ENCODE measurements at regions not wholly inside any gene's neighbourhood (a gene's known extent, or its start where the extent isn't known, plus 50 kb on each side); places are given as distances from the start of the nearest gene placed in this dataset.

DNA sequence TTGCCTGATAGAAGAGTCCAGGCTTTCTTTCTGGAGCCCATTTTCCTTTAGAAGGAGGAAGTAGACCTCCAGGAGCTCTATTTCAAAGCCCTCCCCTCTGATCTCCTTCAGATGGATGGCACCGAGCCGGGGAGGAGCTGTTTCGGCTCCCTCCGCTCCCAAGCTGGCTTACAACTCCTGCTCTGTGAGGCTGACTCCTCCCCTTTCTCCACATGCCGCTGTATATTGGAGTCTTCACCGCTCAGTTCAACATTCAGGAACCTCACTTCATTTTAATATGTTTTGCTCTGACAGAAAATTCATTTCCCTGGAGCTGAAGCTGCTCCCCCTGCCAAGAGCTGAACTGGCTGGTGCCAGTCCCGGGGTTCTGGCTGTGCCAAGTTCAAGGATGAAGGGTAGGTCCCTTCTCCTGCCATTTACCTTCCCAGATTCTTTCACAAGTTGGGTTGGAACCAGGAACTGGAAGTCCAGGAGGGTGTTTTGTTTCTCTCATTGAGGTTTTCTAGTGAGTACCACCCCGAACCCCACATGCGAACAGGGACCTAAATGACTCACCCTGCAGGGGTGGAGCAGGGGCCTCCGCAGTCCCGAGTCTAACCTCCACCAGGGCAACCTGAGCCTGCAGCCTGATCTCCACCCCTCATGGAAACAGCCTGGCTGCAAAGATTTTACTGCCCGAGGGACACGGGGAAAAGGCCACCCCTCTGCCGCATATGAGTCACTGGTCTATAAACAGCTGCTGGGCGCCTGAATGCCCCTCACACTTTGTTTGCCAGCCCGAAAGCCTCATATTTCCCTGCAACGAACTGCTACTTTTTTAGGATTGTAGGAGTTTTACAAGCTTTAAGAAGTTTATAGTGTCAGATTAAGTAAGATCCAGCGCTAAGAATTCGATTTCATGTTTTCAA lies 68.6 kb upstream of the FOXA2 start:
- DNase-seq: no peak

DNA sequence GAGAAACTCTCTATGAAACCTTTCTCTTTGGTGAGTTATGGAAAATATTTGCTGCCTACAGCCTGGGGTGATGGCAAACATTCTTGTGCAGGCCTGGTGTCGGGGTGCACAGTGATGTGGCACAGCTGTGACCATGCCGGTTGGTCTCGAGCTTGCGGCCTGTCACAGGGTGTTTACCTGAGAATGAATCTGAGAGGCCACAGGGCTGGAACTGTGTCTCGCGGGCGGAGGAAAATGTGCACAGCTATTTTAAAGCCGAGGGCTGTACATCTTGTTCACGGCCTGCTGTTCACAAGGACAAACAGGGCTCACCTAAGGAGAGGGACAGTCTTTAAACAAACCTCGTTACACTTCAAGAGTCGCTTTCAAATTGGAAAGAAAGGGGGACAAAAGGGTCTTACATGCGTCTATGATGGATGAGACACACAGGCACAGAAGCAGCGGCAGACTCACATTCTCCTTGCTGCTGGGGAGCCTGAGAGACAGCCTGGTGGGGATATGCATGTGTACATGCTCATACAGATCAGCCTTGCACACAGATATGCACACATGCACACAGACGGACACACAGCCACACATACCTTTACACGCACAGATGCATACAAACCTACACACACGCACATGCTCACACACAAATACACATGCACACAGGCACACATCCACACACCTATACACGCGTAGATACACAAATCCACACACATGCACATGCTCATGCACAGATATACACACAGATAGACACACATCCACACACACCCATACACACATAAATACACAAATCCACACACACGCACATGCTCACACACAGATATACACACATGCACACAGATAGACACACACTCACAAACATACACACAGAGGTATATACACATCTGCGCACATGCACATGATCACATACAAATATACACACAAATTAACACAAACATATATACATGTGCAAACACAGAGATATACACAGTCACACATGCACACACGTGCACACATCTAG lies 69.6 kb upstream of the FOXA2 start:
- no peak for DNase-seq

DNA sequence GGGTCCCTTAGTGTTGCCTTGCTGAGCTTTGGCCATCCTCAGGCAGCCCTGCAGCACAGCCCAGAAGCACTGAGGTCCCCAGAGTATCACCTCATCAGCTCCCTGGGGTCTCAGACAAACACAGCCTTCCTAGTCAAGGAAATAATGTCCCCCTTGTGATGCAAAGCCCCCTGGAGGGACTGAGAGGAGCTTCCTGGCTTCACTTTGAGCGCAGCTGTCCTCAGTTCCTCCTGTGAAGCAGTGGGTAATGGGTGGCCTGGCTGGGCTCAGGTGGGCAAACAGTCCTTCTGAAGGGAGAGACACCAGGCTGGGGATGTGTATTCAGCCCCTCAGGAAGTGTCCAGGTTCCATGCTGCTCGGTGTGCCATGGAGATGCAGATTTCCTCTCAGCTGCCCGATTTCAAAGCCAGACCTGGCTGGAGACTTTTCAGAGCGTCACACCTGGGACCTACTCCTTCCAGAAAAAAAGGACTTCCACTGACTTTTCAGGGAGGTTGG lies 79.2 kb upstream of the FOXA2 start:
- DNase-seq: no peak

DNA sequence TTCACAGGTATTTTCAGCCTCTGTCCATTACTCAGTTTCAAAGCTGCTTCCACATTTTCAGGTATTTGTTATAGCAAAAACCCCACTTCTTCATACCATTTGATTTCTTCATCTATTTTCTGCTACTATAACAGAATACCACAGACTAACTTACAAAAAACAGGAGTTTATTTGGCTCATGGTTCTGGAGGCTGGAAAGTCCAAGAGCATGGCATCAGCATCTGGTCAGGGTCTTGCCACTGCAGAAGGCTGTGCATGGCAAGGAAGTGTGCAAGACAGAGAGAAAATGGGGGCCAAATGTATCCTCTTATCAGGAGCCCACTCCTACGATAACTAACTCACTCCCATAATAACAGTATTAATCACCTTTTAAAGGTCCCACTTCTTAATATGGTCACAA lies 82.8 kb upstream of the FOXA2 start:
- no peak for DNase-seq

DNA sequence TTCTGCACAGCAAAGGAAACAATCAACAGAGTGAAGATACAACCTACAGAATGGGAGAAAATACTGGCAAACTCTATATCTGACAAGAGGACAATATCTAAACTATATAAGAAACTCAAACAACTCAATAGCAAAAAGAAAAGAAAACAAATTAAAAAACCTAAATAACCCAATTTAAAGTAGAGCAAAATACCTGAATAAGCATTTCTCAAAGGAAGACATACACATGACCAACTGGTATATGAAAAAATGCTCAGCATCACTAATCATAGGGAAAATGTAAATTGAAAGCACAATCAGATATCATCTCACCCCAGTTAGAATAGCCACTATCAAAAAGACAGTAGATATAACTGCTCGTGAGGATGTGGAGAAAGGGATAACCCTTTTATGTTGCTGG lies 87.8 kb upstream of the FOXA2 start:
- DNase-seq: no peak

DNA sequence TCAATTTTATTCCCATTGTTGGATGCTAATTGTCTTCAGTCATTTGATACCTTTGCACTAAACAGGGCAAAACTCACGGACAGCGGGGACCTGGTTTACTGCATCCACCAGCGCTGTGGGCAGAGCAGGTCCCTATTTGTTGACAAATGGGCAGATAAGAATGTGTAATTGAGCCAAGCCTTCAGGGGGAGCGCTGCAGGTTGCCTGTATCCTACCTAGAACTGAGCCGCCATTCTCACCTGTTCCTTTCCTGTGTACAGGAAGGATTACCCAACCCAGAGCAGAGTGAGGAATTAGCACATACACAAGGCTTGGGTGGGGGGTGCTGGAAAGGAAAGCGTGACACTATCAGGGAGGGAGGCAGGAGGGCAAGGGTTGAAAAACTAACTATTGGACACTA lies 89.1 kb upstream of the FOXA2 start:
- no peak for DNase-seq

DNA sequence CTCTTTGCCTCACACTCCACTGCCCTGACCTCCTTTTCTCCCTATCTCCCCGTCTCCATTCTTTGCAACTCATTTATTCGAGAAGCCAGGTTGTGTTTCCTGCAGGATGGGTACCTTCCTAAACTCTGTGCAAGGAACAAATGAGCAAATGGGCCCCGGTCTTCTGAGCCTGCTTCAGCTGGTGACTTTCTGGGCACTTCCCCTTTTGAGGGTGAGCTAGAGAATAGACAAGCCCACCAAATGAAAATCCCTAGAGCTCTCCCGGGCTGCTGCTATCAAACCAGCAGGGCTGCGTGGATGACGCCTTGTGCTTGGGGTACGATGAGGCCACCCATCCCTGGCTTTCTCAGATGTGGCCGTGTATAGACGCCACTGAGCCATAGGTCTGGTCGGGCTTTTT lies 91.0 kb upstream of the FOXA2 start:
- no peak for DNase-seq

DNA sequence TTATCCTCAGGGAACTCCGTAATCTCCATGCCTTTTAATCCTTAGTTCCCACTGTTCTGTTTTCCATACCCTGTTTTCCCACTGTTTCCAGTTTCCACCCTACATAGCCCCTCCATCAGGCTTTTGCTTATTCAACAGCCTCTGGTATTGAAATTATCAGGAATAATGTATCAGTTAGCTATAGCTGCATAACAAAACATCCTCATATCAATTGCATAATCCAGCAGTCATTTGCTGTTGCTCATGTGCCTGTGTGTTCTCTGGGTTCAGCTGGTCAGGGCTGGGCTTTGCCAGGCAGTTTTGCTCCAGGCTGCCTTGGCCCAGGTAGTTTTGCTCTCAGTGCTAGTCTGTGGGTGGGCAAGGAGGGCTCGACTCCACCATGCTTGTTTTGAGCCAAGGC lies 94.3 kb upstream of the FOXA2 start:
- DNase-seq: no peak

DNA sequence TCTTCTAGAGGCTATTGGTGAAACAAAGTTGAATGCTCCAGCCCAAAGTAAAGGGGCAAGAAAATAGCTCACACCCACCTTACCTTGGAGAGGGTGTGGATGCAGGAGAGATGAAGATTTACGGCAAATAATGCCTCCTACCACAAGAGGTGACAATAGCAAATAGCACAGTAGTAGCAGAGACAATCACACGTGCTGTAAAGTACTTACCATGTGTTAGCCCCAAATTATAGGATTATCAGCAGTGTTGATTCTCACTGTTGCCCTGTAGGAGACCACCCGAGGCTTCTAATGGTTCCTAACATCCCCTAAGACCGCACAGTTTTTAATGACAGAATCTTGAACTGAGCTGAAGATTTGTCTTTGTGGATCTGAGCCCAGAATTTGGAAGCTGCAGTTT lies 94.8 kb upstream of the FOXA2 start:
- DNase-seq: no peak

DNA sequence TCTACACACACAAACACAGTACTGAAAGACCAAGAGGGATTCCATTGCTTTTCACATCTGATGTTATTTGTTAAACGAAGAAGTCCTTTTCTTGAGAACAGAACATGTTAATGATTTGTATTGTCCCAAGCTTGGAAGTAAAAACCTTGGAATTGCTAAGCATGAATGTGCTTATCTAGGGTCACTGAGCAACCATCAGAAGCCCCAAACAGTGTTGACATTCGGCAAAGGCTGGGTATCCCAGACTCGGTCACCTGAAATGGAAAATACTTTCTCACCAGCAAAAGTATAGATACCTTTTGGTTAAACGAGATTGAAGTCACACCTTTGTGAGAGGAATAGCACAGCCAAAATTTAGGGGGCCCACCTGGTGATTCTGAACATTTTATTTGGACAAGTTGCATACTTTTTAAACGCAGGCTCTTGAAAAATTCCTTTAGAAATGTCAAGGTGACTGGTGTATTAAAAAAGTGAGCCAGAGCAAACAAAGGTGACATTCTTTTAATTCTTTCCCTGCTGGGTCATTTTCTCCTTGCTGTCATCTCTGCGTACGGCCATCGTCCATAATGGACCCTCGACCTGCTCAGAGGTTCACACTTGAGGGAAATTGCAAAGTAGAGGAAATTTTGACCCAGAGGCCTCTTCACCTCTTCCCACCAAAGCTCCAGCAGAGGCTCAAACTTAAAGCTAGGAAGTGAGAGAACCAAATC lies 95.8 kb upstream of the FOXA2 start:
- DNase-seq: no peak

DNA sequence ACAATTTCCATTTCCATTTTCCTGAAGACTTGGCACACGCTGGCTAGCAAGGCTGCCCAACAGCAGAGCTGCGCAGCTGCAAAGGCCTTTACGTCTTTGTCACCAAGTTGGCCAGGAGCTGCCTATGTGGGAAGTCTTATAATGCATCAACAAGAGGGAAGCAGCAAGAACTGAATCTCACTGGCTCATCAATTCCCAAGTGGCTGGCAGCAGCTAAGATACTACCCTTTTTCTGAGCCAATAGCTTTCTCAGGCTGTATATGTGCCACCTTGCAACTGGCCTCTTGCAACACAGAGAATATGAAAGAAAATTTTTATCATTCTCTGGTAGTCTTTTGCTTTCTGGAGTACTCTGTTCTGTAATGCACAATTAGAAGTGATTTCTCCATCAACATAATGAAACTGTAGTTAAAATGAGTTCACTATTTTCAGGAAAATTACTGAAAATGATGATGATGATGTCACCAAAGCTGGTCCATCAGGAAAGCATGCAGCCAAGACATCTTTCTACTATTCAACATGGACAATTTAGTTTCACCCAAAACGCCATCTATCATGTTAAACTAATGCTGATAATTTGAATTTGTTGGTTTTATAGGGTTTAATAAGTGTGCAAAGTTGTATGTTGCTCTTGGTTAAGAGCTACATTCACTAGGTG lies 97.3 kb upstream of the FOXA2 start:
- DNase-seq: no peak

DNA sequence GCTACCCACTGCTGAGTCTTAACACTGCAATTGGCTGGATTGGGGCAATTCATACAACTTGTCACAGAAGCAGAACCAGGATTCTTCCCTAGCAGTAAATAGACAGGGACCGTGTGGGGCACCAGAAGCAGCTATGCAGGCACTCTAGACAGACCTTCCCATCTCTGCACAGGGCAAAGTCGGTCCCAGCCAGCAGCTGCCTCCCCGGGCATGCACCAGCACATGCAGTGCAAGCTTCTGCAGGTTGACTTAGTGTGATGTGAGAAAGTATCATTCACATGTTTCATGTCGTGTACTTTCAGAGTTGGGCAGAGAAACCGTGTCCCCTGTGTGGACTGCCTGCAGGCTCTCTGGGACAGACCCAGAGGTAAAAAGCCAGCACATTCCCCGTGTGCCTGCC lies 98.0 kb upstream of the FOXA2 start:
- DNase-seq: no peak

DNA sequence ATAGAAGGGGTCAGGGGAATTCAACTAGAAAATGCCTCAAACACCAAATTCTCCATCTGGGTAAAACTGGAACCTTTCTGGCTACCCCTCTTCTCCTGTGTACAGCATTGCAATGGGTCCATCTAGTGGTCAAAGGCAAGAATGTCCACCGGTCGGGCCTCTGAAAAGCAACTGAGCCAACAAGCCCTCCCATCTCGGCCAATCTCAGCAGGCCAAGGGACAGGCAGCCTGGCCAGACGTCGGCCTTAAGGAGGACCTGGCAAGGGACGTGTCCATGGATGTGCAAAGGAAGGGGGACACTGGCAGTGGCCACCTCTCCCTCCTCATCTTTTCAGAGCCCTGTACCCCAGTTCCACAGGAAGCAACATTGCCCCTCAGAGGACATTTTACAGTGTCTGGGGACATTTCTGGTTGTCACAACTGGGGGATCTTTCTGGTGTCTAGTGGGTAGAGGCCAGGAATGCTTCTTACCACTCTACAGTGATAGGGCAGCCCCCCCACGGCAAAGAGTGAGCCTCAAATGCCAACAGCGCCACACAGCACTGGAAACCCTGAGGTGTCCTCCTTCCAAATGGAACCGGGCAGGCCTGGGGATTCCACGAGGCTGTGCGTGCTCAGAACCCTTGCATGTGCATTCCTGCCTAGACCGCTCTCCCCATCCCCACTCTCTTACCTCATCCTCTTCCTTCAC lies 99.8 kb upstream of the FOXA2 start:
- no peak for DNase-seq

DNA sequence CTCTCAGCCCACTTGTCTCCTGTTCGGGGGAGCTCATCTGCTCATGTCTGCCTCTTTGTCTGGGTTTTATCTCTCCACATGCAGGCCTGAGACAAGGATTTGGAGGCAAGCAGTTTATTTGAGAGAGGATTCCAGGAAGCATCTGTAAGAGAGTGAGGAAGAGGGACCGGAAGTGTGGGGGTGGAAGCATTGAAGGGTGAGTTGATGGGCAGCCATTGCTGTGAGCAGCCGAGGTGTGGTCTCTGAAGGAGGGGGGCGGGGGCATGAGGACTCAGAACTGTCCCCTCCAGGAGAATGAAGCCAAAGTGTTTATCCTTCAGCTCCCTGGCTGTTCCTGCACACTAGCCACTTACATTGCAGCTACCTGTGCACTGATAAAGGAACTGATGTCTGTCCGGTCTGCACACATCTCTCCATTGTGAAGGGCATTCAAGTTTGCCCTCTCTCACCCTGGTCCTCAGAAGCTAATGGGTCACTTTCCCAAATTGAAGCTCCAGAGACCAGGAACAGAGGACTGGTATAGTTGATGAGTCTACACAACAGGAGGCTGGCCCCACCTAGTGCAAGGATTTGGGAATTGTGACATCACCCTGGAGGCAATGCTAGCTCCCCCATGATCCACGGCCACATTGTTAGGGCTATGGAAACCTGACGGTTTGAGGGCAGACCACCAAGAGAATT lies 100.5 kb upstream of the FOXA2 start:
- DNase-seq: no peak

DNA sequence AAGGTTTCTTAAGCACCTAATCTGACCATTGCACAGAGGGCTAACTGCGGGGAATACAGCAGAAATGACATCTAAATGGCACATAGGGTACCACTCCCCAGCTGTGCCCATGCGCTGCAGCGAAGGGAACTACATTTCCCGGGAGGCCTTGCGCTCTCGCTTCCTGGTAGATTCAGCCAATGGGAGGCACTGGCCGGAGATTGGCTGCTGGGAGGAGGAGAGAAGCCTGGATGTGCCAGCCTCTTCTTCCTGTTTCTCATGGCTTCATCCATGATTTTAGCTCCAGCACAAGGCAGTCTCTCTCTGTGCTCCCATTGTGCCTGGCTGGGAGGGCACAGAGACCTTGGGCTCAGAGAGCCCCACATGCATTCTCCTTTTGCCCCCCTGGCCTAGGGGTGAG lies 101.7 kb upstream of the FOXA2 start:
- DNase-seq: peak; percentile 10

DNA sequence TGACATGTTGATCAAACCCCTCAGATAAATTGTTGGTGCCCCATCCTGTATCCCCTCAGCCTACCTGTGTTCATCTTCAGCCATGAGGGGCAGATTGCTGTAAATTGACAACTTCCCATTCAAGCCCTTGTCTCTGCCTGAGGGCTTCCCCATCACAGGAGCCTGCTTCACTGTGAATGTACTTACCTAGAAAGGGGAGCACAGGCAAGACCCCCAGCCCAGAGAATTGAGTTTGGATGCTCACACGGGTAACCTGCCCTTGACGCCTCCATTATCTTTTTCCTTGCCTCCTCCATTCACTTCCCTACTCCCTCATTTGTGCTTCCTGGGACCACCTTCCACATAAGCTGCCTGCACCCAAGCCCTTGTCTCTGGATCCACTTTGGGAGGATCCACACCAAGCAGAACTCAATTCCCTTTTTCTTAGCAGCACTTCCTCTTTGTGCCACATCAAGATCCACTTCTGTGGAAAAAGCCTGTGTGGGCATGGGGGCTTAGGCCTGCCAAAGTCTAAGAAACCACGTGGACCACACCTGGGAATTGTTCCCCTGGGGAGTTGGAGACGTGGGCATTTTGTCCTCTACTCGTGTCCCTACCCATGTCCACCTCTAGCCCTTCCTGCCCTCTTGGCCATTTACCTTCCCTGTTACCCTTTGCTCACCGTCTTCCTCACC lies 103.4 kb upstream of the FOXA2 start:
- DNase-seq: no peak

DNA sequence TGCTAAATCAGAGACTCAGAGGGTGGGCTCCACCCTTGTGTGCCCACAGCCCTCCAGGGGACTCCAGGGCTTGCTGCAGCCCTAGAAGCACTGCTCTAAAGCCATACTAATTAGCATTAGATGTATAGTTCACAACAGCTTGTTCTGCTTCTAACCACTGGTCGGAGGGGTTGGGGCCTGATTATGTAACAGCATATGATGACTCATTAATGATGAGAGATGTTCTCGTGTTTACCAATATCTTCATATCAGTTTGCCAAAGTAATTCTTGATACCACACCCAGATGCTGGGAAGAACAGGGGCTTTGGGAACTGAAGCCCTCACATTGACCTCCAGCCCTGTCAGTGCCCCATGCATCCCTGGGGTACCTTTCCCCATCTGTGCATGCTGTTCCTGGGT lies 104.1 kb upstream of the FOXA2 start:
- no peak for DNase-seq

DNA sequence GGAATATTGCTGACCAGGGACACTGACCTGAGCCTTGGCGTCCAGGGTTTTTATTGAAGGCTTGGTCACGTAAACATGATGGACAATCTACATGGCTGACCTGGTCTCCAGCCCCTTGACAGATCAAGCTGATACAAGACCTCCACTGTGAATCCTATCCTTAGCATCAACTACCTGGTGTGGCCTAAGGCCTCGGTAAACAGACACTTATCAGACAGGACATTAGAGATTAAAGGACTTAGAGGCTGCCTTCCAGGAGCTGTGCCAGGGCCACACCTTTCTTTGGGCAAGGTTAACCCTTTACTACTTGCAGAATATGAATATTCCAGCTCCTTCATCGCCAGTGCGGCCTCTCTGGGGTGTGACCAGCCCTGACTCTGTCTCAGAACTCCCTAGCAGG lies 104.9 kb upstream of the FOXA2 start:
- DNase-seq: no peak

DNA sequence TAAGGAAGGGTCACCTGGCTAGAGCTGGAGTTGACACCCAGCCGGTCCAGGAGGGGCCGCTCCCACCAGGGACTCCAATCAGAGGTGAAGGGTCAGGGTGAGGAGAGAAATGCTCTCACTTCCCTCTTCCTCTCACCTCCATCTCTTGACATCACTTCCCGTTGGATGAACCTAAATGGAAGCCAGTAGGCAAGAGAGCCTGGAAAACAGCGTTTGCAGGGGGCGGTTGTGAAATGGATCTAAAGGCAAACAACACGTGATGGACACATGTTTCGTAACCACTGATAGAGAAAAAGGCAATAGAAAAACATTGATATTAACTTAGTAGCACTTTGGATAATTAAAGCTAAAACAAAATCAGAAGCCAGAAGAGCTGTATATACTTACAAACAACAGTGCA lies 105.6 kb upstream of the FOXA2 start:
- no peak for DNase-seq

DNA sequence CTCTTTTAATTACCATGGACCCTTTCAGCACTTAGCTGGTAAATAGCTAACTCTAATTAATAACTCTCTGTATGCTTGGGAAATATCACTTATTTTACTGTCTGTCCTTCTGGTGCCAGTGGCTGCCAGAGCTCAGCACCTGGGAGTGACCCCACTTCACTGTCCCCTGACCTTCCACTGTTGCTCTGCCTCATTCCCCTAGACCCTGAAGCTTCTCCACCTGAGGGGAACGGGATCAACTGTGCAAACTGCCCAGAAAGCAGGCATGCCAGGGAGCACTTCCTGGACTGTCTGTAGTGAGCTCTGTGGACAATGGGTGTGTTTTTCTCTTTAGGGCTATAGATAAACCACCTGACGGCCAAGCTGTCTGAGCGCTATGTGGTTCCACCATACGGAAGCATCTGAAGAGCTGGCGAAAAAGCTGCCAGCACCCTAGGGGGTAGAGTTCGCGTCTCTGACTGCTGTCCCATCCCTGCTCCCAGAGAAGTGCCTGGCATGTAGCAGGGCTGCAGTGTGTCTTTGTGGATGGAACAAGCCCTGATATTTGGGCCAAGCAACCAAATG lies 106.3 kb upstream of the FOXA2 start:
- DNase-seq: no peak

Data from NCI-H1048 (cell line).